ENCODE measurements at regions not wholly inside any gene's neighbourhood (a gene's known extent, or its start where the extent isn't known, plus 50 kb on each side); places are given as distances from the start of the nearest gene placed in this dataset.

- TF ChIP-seq CTCF (IDR thresholded peaks at IDR 0.05; ENCODE audit: low read depth, low read length, missing control alignments): no peak
- in situ Hi-C loops (cut with HindIII; ENCODE audit: low sequenced_read_pairs): no loop called here
- no peak for DNase-seq (ENCODE audit: low read depth)
- H3K4me3 ChIP-seq (ENCODE audit: low read depth, low read length): no peak overlapping the region
Measured at GRCh38 chr14:89060191-89060590, 235.7 kb downstream of the TTC8 start.

- TF ChIP-seq CTCF (IDR thresholded peaks at IDR 0.05; ENCODE audit: low read depth, low read length, missing control alignments): no peak
- in situ Hi-C loops (cut with HindIII; ENCODE audit: low sequenced_read_pairs): no loop called here
- no peak for DNase-seq (ENCODE audit: low read depth)
- no peak overlapping the region for H3K4me3 ChIP-seq (ENCODE audit: low read depth, low read length)
Measured at GRCh38 chr14:89061696-89062095, 237.2 kb downstream of the TTC8 start.

GRCh38 chr14:89065879-89066278, 241.4 kb downstream of the TTC8 start:
- no peak for TF ChIP-seq CTCF (IDR thresholded peaks at IDR 0.05; ENCODE audit: low read depth, low read length, missing control alignments)
- in situ Hi-C loops (cut with HindIII; ENCODE audit: low sequenced_read_pairs): no loop called here
- H3K4me3 ChIP-seq (ENCODE audit: low read depth, low read length): no peak overlapping the region
- no peak for DNase-seq (ENCODE audit: low read depth)

- no peak for DNase-seq (ENCODE audit: low read depth)
- no peak overlapping the region for H3K4me3 ChIP-seq (ENCODE audit: low read depth, low read length)
- no peak for TF ChIP-seq CTCF (IDR thresholded peaks at IDR 0.05; ENCODE audit: low read depth, low read length, missing control alignments)
- in situ Hi-C loops (cut with HindIII; ENCODE audit: low sequenced_read_pairs): no loop called here
Measured at GRCh38 chr14:89067293-89067972, 243.0 kb downstream of the TTC8 start.

GRCh38 chr14:89078021-89078795, 253.8 kb downstream of the TTC8 start:
- no peak for DNase-seq (ENCODE audit: low read depth)
- no peak overlapping the region for H3K4me3 ChIP-seq (ENCODE audit: low read depth, low read length)
- no peak for TF ChIP-seq CTCF (IDR thresholded peaks at IDR 0.05; ENCODE audit: low read depth, low read length, missing control alignments)
- in situ Hi-C loops (cut with HindIII; ENCODE audit: low sequenced_read_pairs): no loop called here

GRCh38 chr14:89085231-89085731, 260.8 kb downstream of the TTC8 start:
- in situ Hi-C loops (cut with HindIII; ENCODE audit: low sequenced_read_pairs): no loop called here
- no peak for TF ChIP-seq CTCF (IDR thresholded peaks at IDR 0.05; ENCODE audit: low read depth, low read length, missing control alignments)
- H3K4me3 ChIP-seq (ENCODE audit: low read depth, low read length): no peak overlapping the region
- DNase-seq (ENCODE audit: low read depth): no peak
